Superior temporal gyrus (tissue), 1 donor: ENCODE measurements at regions not wholly inside any gene's neighbourhood (a gene's known extent, or its start where the extent isn't known, plus 50 kb on each side); places are given as distances from the start of the nearest gene placed in this dataset.
A peak's percentile ranks its signal among the peaks of the same experiment; 100 is the strongest.

Source experiments
- DNase-seq: peaks from one replicate; pipeline ENCODE4 v3.0.0-alpha.2; 2016; ENCODE audit errors: extremely low spot score

GRCh38 chr9:129489838-129490582, 130.9 kb downstream of the C9orf50 start:
- peak; percentile 36 for DNase-seq

DNA sequence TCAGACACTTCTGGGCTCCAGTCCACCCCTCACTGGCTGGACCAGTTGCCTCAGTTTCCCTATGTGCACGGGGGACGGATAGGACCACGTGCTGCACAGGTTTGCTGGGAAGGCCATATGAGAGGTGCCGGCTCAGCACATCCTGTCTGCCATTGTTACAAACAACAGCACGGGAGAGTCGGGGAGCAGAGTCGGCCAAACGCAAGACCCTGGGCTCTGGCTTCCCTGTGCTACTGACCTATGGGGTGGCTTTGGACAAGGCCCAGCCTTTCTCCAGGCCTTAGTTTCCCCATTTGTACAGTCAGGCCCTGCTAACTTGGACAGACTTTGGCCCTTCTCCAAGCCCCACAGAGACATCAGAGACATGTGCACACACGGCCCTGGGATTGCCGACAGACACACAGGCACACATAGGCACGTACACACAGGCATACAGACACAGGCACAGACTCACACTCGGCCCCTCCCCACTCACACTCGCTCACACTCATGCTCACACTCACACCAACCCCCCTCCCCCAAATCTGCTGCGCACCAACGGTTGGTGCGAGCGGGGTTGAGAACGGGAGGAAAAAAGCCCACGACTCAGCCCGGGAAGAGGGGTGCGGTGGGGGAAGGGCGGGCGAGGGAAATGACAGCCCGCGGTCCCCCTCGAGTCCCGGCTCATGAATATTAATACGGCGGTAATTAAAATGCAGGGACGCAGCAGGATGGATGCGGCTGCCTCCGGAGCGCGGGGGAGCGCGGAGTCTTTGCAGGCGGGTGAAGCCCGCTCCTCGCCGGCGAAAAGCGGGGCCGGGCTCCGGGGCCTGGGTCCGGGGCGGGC, 133.0 kb downstream of the C9orf50 start:
- peak; percentile 61 for DNase-seq

- DNase-seq: no peak
Measured at GRCh38 chr9:129486756-129487657, 133.9 kb downstream of the C9orf50 start.

GRCh38 chr9:129485145-129485774, 135.6 kb downstream of the C9orf50 start:
- DNase-seq: no peak

- DNase-seq: no peak
Measured at GRCh38 chr9:129484352-129485000, 136.4 kb downstream of the C9orf50 start.

DNA sequence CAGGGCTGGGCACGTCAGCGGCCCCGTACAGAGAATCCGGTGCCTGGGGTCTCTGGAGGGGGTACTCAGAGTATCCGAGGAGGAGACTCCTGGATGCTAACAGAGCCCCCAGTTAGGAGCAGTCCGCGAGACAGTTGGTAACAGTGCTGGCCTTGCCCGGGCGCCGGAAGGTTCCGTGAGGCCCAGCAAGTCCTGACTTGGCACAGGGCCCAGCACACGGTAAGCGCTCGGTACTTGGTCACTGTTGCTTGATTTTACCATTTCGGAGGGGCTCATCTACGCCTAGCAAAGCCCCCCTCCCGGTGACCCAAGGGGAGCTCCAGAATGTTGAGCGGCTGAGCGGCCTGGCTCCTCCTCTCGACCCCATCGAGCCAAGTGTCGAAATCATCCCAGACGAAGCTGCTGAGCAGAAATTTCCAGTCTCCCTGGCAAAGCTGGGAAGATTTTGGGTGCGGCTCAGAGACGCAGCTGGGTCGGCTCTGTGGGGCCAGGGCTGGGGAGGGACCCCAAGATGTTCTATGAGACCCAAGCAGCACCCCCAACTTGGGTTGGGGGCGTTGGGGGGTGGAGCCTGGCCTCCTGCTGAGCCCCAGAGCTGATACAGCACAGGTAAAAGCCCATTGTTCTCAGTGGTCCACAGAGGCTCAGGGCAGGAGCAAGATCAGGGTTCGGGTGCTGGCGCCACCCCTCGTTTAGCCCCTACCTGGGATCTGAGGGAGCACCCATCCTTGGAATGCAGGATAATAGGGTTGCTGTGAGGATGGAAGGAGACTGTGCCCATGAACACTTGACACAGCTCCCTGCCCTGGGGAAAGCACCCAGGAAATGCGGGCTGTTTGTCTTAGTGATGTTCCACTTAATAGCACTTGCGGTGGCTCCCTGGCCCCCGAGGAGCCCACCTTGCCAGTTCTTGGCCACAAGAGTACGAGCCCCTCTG, 137.2 kb downstream of the C9orf50 start:
- peak; percentile 73 for DNase-seq

GRCh38 chr9:129482521-129483414, 138.1 kb downstream of the C9orf50 start:
- DNase-seq: peak; percentile 70

- no peak for DNase-seq
Measured at GRCh38 chr9:129481810-129482511, 138.9 kb downstream of the C9orf50 start.

- no peak for DNase-seq
Measured at GRCh38 chr9:129481424-129481809, 139.5 kb downstream of the C9orf50 start.

DNA sequence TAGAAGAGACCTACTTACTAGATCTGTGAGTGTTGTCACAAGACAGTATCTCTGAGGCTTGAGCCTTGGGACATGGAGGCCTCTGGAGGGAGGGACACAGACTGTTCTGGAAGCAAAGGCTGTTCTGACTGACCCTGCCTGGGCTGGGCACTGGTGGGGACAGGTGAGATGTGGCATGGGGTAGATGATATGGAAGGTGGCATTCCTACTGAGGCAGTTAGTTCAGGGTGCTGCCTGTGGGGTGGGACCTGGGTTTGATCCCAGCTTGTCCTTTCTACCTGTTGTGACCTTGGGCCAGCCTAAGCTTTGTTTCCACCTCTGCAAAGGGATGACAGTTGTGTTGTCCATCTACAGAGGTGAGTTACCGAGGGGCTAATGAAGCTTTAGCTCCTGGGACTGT, 140.2 kb downstream of the C9orf50 start:
- DNase-seq: no peak

DNA sequence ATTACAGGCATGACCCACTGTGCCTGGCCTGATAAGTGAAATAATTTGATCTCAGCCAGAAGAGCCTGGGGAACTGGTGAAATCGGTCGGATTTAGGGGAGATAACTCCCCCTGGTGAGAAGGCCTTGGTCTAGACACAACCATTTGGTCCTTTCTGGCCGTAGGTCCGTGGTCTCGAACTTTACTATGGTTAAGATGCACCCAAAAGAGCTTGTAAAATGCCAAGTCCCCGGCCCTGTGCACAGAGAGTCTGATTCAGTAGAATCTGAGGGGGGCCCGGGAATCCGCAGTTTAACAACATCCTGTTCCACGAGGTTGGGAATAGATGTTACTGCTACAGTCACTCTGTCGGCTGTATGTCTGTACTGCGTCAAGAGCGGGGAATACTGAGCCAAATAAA, 140.7 kb downstream of the C9orf50 start:
- DNase-seq: no peak

DNA sequence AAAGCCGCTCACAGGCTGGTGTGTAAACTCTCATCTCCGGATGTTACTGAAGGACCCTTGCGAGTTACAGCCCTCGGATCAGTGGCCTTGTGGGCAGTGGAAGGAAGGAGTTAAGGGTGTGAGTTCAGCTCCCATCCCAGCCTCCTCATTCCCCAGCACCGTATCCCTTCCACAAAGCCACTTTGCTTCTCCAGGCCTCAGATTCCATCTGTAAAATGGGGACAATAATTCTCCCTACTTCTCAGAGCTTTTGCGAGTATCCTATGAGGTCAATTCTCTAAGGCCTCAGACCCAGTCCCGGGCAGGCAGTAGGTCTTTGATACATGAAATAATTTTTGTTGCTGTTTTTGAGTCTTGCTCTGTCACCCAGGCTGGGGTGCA, 141.3 kb downstream of the C9orf50 start:
- DNase-seq: no peak

- no peak for DNase-seq
Measured at GRCh38 chr9:129478961-129479630, 141.8 kb downstream of the C9orf50 start.

DNA sequence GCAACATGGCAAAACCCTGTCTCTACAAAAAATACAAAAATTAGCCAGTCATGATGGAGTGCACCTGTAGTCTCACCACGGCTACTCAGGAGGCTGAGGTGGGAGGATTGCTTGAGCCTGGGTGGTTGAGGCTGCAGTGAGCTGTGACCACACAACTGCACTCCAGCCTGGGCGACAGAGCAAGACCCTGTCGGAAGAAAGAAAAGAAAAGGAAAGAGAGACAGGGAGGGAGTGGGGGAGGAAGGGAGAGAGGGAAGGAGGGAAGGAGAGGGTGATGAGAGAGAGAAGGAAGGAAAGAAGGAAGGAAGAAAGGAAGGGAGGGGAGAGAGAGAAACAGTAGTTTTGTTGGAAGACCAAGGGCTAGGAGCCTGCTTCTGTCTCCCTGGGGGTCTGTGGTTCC, 142.4 kb downstream of the C9orf50 start:
- DNase-seq: no peak

- DNase-seq: no peak
Measured at GRCh38 chr9:129476821-129477611, 143.9 kb downstream of the C9orf50 start.

- DNase-seq: no peak
Measured at GRCh38 chr9:129474740-129475404, 146.0 kb downstream of the C9orf50 start.
